HUES64 (cell line): ENCODE measurements at regions not wholly inside any gene's neighbourhood (a gene's known extent, or its start where the extent isn't known, plus 50 kb on each side); places are given as distances from the start of the nearest gene placed in this dataset.

Experiments
- H3K27ac ChIP-seq: 2 replicates; pipeline ENCODE4 v1.7.0; 2013; ENCODE audit warnings: low read depth, low read length, inconsistent platforms
- H3K27me3 ChIP-seq: 2 replicates; pipeline ENCODE4 v1.6.1; 2013; ENCODE audit warnings: mild to moderate bottlenecking, low read length; ENCODE audit not compliant: insufficient read depth
- H3K36me3 ChIP-seq: 2 replicates; pipeline ENCODE4 v1.6.1; 2013; ENCODE audit warnings: mild to moderate bottlenecking, low read length; ENCODE audit not compliant: insufficient read depth
- H3K4me1 ChIP-seq: 2 replicates; pipeline ENCODE4 v1.6.1; 2013; ENCODE audit warnings: mild to moderate bottlenecking, low read length, moderate library complexity; ENCODE audit not compliant: insufficient read depth
- H3K4me3 ChIP-seq: 2 replicates; pipeline ENCODE4 v1.5.1; 2013; ENCODE audit warnings: mild to moderate bottlenecking, low read length, moderate library complexity
- H3K9ac ChIP-seq: 2 replicates; pipeline ENCODE4 v1.6.1; 2013; ENCODE audit warnings: mild to moderate bottlenecking, low read depth, low read length
- H3K9me3 ChIP-seq: 2 replicates; pipeline ENCODE4 v1.6.1; 2013; ENCODE audit warnings: low read depth, low read length; ENCODE audit not compliant: insufficient read depth
- WGBS: fragments of 150-250, 120-280 bp; methylation state at CpG from one replicate; pipeline ENCODE4 v1.1.7; 2013; ENCODE audit warnings: missing lambda C conversion rate; 5-methylcytosine and 5-hydroxymethylcytosine counted together

DNA sequence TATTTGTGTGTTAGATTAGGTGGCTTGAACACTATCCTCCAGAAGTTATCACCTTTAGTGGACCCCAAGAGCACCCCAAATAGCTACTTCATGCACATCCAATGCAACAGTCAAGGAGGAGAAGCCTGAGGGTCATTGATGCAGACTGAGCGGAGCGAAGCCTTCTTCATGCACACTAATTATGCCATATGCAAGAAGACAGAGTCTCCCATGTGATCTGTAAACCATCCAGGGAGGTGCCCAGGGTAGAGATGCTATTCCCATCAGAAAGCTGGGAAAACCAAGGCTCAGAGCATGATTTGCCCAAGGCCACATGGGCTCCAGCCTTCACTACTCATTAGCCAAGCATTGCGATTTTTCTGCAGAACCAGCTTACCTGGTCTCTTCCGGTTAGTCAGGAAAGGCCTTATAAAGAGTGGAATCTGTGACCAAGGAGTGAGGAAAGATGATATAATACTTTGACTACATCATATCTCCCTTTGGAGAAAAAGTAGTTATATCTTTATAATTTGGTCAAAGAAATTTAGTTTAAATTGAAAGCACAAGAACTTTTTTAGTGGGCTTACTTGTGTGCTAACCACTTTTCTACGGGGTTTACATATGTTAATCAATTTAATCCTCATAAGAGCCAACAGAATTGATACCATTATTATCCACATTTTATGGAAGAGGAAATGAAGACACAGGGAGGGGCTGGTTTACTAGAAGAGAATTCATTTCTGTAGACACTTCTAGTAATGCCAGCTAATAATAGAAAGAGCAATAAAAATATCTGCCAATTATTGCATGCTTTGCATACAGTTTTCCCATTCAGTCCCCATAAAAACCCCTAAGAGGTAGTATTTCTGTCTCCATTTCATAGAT, 220.0 kb downstream of the ESM1 start:
- no peak overlapping the region for H3K9ac ChIP-seq
- H3K36me3 ChIP-seq, result no peaks in the 10 kb centered on the region
- no peaks in the 10 kb centered on the region for H3K4me1 ChIP-seq
- no peak overlapping the region for H3K27ac ChIP-seq
- 98% methylated on average over 4 of the region's 5 CpGs for WGBS
- H3K27me3 ChIP-seq, result no peaks in the 10 kb centered on the region
- no peaks in the 10 kb centered on the region for H3K9me3 ChIP-seq
- no peak overlapping the region for H3K4me3 ChIP-seq

DNA sequence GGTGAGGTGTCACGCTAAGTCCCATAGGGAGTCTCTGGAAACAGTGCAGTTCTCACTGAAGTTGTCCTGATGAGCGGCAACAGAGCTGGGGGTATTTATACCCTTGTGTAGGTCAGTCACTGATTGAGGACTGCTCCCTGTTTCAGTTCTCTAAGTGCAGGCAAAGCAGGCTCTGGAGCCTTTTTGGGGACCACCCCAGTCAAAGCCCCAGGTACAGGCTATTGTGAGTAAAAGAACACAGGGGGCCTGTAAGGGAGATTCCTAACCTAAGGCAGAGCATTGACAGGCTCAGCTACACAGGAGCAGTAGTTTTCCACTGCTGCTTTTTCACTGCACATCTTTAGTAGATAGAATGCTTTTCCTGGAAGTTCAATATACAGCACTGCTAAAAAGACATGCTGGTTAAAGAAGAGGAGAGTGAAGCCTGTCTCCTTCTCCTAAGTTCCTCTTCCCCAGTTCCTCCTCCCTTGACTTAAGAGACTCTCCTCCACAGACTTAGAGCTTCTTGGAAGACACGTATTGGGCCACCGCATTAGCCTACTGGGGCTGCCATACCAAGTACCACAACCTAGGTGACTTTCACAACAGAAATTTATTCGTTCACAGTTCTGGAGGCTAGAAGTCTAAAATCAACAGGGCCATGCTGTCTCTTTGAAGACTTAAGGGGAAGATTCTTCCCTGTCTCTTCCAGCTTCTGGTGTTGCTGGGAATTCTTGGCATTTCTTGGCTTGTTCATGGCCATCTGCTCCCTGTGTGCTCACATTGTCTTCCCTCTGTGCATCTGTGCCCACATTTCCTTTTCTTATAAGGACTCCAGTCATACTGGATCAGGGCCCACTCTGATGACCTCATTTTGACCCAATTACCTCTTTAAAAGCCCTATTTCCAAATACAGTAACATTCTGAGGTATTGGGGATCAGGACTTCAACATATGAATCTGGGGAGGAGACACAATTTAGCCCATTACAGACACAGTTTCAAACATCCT, 221.0 kb downstream of the ESM1 start:
- Histone ChIP-seq H3K9me3 (no peaks in the 10 kb centered on the region), H3K4me3 (no peak overlapping the region), H3K27ac (no peak overlapping the region), H3K27me3 (no peaks in the 10 kb centered on the region), H3K36me3 (no peaks in the 10 kb centered on the region), H3K9ac (no peak overlapping the region), H3K4me1 (no peaks in the 10 kb centered on the region)
- WGBS, result 73% methylated on average over 5 of the region's 5 CpGs

DNA sequence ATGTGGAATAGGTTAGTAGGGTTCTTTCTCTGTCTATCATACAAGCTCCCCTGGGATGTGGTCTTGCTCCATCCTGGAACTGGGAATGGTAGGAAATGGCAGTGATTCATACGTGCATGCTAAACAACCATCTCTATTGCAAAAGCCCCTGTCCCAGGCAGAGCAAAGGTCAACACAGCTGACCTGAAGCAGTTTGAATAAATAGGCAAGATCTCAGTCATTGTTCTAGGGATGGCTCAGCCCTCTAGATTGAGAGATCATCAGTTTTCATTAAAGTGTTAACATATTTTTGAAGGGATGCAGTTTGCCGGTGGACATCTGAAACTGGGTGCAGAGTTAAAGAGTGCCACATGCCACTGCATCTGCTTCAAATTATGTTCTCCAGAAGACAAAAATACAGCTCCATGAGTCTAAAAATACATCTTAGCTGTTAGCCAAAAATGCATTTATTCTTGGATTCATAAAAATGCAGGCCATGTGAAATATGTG, 224.1 kb downstream of the ESM1 start:
- 98% methylated on average over 2 of the region's 2 CpGs for WGBS
- Histone ChIP-seq H3K4me1 (no peaks in the 10 kb centered on the region), H3K36me3 (no peaks in the 10 kb centered on the region), H3K4me3 (no peak overlapping the region), H3K27me3 (no peaks in the 10 kb centered on the region), H3K9ac (no peak overlapping the region), H3K9me3 (no peaks in the 10 kb centered on the region), H3K27ac (no peak overlapping the region)

DNA sequence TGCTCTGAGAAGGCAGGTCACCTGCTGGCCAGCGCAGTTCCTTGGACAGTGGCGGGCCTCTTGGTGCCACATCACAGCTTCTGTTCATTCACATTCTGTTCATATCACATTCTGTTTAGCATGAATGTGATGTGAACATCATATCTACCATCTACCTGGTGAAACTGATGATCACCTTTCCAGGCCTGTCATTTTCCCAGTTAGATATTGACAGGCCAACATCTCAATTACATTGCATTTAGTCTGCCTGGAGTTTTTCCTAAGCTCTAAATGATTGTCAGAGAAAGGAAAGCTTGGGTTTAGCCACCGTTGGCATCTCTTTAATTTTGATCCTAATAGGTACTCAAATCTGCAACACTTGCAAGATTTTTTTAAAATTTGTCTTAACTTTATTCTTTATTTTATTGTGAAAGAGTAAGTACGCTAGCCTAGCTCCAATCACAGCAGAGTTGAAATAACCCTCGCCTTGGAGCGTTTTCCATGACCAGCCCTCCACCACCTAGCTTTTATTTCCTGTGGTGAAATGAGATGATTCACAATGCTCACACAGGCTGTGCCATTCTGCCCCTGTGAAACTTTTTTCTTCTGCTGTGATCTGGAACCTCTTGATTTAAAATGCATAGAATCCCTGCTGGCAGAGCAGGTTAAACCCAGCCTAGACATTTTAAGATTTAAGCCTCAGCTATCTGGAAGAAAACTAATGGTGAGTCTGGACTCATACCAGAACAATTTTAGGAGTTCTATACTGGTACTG, 225.0 kb downstream of the ESM1 start:
- no peaks in the 10 kb centered on the region for H3K4me1 ChIP-seq
- H3K9me3 ChIP-seq, result no peaks in the 10 kb centered on the region
- H3K27me3 ChIP-seq, result no peaks in the 10 kb centered on the region
- no peak overlapping the region for H3K27ac ChIP-seq
- 82% methylated on average over 5 of the region's 6 CpGs for WGBS
- H3K9ac ChIP-seq, result no peak overlapping the region
- no peak overlapping the region for H3K4me3 ChIP-seq
- no peaks in the 10 kb centered on the region for H3K36me3 ChIP-seq

DNA sequence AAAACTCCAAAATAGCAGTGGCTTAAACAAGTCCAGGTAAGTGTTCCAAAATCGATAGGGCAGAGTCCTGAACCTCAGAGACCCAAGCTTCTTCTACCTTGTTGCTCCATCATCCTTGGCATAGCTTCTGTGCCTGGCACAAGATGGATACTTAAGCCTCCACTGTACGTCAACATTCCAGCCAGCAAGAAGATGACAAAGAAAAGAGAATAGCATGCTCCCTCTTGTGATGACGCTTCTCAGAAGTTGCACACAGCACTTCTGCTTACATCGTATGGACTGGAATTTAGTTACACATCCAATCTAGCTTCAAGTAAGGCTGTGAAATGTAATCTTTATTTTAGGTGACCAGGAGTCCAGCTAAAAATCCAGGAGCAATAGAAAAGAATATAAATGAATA, 227.4 kb downstream of the ESM1 start:
- no peak overlapping the region for H3K27ac ChIP-seq
- H3K36me3 ChIP-seq, result no peaks in the 10 kb centered on the region
- H3K4me1 ChIP-seq, result no peaks in the 10 kb centered on the region
- no peaks in the 10 kb centered on the region for H3K9me3 ChIP-seq
- H3K27me3 ChIP-seq, result no peaks in the 10 kb centered on the region
- no peak overlapping the region for H3K4me3 ChIP-seq
- H3K9ac ChIP-seq, result no peak overlapping the region
- WGBS, result 97% methylated on average over 4 of the region's 4 CpGs

DNA sequence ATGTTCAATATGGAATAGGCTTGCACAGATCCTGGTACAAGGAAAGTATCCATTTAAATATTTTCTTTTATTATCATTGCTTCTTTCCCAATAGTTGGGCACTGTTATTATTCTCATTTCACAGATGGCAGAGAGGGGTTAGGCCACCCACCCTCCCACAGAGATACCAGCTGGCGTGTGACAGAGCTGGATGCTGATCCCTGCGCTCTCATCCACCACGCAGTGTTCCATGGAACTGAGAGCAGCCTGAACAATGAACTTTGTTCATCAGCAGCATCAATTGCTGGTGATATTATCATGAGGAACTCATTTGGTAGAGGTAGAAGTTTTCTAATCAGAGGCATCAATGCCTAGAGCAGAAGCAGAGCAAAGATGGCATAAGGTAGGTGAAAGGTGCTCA, 227.9 kb downstream of the ESM1 start:
- Histone ChIP-seq H3K27ac (no peak overlapping the region), H3K4me1 (no peaks in the 10 kb centered on the region), H3K36me3 (no peaks in the 10 kb centered on the region), H3K9me3 (no peaks in the 10 kb centered on the region), H3K4me3 (no peak overlapping the region), H3K27me3 (no peaks in the 10 kb centered on the region), H3K9ac (no peak overlapping the region)
- 96% methylated on average over 3 of the region's 3 CpGs for WGBS

DNA sequence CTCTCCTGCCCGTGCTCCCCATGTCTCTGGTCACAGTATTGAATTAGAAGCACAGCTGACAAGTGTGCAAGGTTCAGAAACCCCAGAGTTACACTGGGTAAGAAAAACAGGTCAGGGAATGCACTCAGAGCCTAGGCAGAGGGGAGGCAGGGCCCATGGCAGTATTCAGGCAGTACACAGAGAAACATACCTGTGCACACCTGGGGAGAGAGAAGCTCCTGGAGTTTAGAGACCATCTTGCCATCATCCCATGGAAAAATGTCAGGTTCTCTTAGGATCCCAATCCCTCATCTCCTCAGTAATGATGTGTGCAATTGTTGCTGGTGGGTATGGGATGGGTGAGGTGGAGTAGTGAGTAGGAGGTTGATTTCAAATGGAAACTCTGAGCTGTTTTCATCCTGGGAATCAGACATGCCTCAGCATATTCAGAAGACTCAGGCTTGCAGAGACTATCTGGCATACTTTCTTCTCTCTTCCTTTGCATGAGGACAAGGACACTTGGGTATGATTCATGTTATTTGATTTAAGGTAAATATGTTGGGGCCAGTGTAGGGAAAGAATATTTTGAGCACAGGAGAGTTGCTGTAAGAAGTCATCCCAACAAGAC, 228.5 kb downstream of the ESM1 start:
- Histone ChIP-seq H3K9ac (no peak overlapping the region), H3K9me3 (no peaks in the 10 kb centered on the region), H3K27ac (no peak overlapping the region), H3K4me1 (no peaks in the 10 kb centered on the region), H3K36me3 (no peaks in the 10 kb centered on the region), H3K27me3 (no peaks in the 10 kb centered on the region), H3K4me3 (no peak overlapping the region)
- WGBS, result 90% methylated on average over 1 of the region's 1 CpG

DNA sequence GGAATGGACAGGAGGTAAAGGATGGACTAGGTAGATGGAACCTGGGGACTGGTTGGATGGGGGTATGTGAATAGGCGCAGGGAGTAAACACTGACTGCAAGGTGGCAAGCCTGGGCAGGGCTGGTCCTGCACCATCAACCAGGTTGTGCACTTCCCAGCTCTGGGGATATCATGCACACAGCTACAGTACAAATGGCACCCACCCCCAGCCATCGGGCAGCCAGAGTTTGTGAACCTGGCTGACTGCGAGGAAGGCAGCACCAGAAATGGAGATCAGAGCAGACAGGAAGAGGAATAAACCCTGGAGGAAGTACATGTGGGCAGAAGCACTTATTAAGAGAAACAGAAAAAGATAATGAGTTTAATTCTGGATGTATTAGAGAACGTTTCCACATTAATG, 229.1 kb downstream of the ESM1 start:
- WGBS, result 92% methylated on average over 4 of the region's 4 CpGs
- Histone ChIP-seq H3K27ac (no peak overlapping the region), H3K9me3 (no peaks in the 10 kb centered on the region), H3K36me3 (no peaks in the 10 kb centered on the region), H3K4me3 (no peak overlapping the region), H3K4me1 (no peaks in the 10 kb centered on the region), H3K9ac (no peak overlapping the region), H3K27me3 (no peaks in the 10 kb centered on the region)

DNA sequence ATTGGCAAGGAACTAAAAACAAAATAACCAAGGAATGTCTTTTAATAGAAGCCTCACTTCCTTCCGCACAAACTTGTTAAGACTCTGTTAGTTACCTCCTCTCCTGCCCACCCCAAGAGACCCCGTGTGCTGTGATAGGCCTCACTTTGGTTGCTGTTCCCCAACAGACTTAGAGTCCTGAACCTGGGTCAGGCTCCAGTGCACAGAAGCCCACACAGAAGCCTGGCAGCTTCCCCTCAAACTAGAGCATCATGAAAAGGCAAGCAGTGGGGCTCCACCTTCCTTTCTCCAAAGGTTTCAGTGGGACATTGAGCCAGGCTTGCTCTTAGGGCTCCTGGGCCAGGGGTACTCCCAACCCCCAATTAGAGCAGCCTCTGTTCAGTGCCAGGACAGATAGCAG, 230.5 kb downstream of the ESM1 start:
- no peaks in the 10 kb centered on the region for H3K36me3 ChIP-seq
- WGBS, result 95% methylated on average over 2 of the region's 2 CpGs
- no peaks in the 10 kb centered on the region for H3K27me3 ChIP-seq
- no peak overlapping the region for H3K9ac ChIP-seq
- H3K4me1 ChIP-seq, result no peaks in the 10 kb centered on the region
- H3K9me3 ChIP-seq, result no peaks in the 10 kb centered on the region
- H3K27ac ChIP-seq, result no peak overlapping the region
- H3K4me3 ChIP-seq, result no peak overlapping the region

DNA sequence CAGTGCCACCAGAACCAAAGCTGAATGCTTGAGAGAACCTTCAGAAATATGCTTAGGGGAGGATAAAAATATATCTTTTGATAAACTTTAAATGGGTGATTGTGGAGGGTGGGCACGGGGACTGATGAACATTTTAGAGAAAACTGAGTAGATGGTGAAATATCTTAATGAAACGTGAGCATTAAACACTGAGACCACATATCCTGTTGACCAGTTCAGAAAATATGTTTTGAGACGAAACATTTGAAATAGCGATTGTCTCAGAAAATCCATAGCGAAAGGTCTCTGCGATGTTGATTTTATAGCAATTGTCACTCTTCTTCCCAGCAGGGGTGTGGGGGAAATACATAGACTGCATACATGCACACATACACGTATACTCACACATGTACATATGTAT, 231.0 kb downstream of the ESM1 start:
- H3K27ac ChIP-seq, result no peak overlapping the region
- no peaks in the 10 kb centered on the region for H3K36me3 ChIP-seq
- 94% methylated on average over 7 of the region's 7 CpGs for WGBS
- no peaks in the 10 kb centered on the region for H3K9me3 ChIP-seq
- no peak overlapping the region for H3K4me3 ChIP-seq
- H3K4me1 ChIP-seq, result no peaks in the 10 kb centered on the region
- H3K27me3 ChIP-seq, result no peaks in the 10 kb centered on the region
- no peak overlapping the region for H3K9ac ChIP-seq
